GM19240 (cell line): ENCODE measurements at regions not wholly inside any gene's neighbourhood (a gene's known extent, or its start where the extent isn't known, plus 50 kb on each side); places are given as distances from the start of the nearest gene placed in this dataset.
"Not testable (repeated sequence)": the region's sequence is repeated elsewhere in the genome, so short reads cannot be mapped to it uniquely, and the experiment has no call there.

ENCODE experiments used
- DNase-seq: peaks from one replicate; pipeline ENCODE4 v3.0.0; 2011; ENCODE audit warnings: low spot score; ENCODE audit not compliant: insufficient read length

- DNase-seq, result peak; percentile 43
Measured at GRCh38 chr6:6724539-6725467, 136.3 kb downstream of the LY86 start.

GRCh38 chr6:6725468-6726209 lies 137.1 kb downstream of the LY86 start:
- no peak for DNase-seq

- DNase-seq, result no peak
Measured at GRCh38 chr6:6728169-6728941, 139.8 kb downstream of the LY86 start.

GRCh38 chr6:6729971-6730370 lies 141.5 kb downstream of the LY86 start:
- no peak for DNase-seq

DNA sequence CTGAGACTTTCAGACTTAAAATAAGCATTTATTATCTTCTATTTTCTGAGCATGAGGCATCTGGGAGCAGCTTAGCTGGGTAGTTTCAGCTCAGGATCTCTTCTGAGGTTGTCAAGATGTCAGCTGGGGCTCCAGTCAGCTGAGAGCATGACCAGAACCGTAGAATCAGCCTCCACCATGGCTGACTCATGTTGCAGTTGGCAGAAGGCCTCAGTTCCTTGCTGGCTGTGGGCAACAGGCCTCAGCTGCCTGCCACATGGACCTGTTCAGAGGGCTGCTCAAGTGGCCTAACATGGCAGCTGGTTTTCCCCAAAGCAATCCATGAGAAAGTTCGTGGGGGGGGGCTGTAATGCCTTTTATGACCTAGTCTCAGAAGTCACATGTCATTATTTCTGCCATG lies 142.3 kb downstream of the LY86 start:
- no peak for DNase-seq

DNA sequence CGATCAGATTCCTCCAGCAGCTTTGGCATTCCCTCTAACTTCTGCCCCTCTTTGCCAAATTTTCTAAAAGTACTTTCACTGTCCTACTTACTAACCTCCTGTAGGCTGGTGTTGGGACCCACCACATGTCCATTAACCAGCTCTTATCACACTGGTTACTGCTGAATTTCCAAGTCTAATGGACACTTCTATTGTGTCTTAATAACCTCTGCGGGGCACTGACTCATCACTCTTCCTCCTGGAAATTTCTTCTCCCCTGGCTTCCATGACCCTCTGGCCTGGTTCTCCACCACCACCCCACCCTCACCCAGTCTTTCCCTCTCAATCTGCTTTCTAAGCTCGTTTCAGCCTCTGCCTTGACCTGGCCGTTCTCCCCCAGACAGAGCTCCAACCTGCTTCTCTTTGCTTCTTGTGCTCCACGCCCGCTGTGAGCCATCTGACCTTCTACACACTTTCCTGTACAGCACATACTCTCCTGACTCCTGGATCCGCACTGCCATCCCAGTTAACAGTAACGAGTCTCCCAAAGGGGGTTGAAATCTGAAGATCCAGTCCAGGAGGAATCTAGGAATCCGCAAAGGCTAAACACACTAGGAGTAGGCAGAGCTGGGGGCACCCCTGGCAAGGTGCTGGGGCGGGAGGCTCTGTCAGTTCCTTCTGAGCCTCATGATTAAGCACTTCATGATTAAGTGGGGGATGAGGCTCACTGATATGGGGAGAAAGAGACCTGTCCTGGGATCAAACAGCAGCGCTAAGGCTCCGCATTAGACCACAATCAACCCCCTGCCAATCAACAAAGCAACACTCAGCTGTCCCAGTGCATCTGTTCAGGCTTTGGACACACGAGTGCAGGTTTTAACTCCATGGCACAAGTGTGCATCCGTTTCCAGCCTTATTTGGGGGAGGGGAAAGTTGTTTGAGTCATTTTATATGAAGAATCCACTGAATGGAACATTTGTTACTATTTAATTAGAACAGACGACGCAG lies 146.3 kb downstream of the LY86 start:
- no peak for DNase-seq

- DNase-seq, result no peak
Measured at GRCh38 chr6:6736791-6737654, 148.5 kb downstream of the LY86 start.

DNA sequence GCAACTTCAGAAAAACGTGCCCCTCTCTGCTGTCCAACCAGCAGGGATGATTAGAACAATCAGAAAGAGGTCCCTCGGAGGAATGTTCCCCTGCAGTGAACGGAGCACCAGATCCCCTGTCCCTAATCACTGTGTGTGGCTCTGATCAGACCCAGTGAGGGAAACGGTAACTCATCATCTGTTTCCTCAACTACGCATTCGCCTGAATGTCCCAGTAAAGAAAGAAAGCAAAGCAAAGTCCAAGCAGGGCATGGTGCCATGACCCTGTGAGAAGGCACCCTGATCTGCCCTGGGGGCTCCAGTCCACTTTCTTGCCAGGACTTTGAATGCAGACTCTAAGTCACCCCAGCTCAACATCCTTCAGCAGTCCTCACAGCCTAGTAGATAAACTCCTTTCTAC lies 149.2 kb downstream of the LY86 start:
- no peak for DNase-seq

- no peak for DNase-seq
Measured at GRCh38 chr6:6738108-6738507, 149.6 kb downstream of the LY86 start.

GRCh38 chr6:6738922-6739716 lies 150.6 kb downstream of the LY86 start:
- DNase-seq, result no peak

- no peak for DNase-seq
Measured at GRCh38 chr6:6740595-6740994, 152.1 kb downstream of the LY86 start.

DNA sequence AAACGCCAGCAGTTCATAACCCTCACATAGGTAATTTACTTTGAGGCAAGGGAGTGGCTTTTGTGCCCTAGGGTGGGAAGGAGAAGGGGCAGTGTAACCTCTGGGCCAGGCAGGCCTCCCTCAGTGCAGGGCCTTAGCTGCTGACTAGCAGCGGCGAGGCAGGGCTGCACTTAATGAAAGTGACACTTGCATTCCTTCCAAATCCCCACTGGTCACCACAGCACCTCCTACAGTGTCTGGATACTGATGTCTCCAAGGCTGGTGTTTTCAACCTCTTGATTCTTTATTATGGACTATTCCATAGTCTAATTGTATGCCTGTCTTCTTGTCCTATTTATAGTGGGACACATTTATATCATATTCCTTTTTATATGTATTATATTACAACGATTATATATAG lies 152.7 kb downstream of the LY86 start:
- no peak for DNase-seq

GRCh38 chr6:6742535-6742934 lies 154.0 kb downstream of the LY86 start:
- no peak for DNase-seq

- no peak for DNase-seq
Measured at GRCh38 chr6:6744551-6744950, 156.0 kb downstream of the LY86 start.

DNA sequence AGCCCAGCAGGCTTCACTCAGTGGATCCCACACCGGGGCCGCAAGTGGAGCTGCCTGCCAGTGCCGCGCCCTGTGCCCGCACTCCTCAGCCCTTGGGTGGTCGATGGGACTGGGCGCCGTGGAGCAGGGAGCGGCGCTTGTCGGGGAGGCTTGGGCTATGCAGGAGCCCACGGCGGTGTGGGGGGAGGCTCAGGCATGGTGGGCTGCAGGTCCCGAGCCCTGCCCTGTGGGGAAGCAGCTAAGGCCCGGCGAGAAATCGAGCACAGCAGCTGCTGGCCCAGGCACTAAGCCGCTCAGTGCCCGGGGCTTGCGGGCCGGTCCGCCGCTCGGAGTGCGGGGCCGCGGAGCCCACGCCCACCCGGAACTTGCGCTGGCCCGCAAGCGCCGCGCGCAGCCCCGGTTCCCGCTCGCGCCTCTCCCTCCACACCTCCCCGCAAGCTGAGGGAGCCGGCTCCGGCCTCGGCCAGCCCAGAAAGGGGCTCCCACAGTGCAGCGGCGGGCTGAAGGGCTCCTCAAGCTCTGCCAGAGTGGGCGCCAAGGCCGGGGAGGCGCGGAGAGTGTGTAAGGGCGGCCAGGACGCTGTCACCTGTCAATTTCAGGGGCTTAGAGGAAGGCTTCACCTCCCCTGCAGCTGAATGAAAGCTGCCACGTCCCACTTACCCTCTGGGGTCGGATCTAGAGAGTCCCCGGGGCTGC lies 157.3 kb downstream of the LY86 start:
- not testable (repeated sequence) for DNase-seq

GRCh38 chr6:6746333-6746969 lies 157.9 kb downstream of the LY86 start:
- DNase-seq, result no peak

GRCh38 chr6:6746970-6747338 lies 158.4 kb downstream of the LY86 start:
- no peak for DNase-seq

DNA sequence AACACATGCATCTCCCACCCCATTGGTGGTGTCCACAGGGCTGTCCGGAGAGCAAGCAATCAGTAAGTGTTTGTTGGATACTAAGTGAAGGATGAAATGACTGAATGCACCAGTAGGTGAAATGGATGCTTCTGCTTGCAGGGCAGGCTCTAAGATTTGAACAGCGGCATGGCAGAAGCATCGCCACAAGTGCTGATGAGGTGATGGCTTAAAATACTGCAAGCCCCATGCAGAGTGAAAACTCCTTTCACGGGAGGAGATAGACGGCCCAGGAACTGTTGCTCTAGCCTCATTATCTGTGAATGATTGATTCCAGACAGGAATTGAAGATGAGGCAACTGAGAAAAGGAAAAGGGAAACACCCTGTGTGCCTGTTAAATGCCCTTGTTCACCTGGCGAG lies 158.9 kb downstream of the LY86 start:
- no peak for DNase-seq
